Tongue (tissue), 1 donor: ENCODE measurements at regions not wholly inside any gene's neighbourhood (a gene's known extent, or its start where the extent isn't known, plus 50 kb on each side); places are given as distances from the start of the nearest gene placed in this dataset.
A peak's percentile ranks its signal among the peaks of the same experiment; 100 is the strongest.

Experiments used
- DNase-seq: peaks from one replicate; pipeline ENCODE4 v3.0.0-alpha.2; 2015

GRCh38 chr1:175894581-175894980, 151.2 kb upstream of the TNR start:
- DNase-seq: no peak

- no peak for DNase-seq
These were observed 149.8 kb upstream of the TNR start for GRCh38 chr1:175893192-175893591.

GRCh38 chr1:175892686-175893085, 149.3 kb upstream of the TNR start:
- no peak for DNase-seq

GRCh38 chr1:175891783-175892309, 148.5 kb upstream of the TNR start:
- no peak for DNase-seq

- no peak for DNase-seq
These were observed 147.6 kb upstream of the TNR start for GRCh38 chr1:175890958-175891357.

GRCh38 chr1:175889848-175890247, 146.5 kb upstream of the TNR start:
- no peak for DNase-seq

GRCh38 chr1:175888996-175889395, 145.6 kb upstream of the TNR start:
- peak; percentile 82 for DNase-seq

GRCh38 chr1:175887981-175888428, 144.6 kb upstream of the TNR start:
- DNase-seq: peak; percentile 79

- no peak for DNase-seq
These were observed 144.1 kb upstream of the TNR start for GRCh38 chr1:175887521-175887920.

- peak; percentile 29 for DNase-seq
These were observed 141.9 kb upstream of the TNR start for GRCh38 chr1:175885326-175885725.

GRCh38 chr1:175884369-175884768, 141.0 kb upstream of the TNR start:
- no peak for DNase-seq

GRCh38 chr1:175882192-175882591, 138.8 kb upstream of the TNR start:
- DNase-seq: no peak

- no peak for DNase-seq
These were observed 138.0 kb upstream of the TNR start for GRCh38 chr1:175881246-175881976.

GRCh38 chr1:175878775-175879174, 135.4 kb upstream of the TNR start:
- no peak for DNase-seq

GRCh38 chr1:175877939-175878737, 134.7 kb upstream of the TNR start:
- no peak for DNase-seq

GRCh38 chr1:175875556-175875955, 132.2 kb upstream of the TNR start:
- no peak for DNase-seq

GRCh38 chr1:175874081-175874480, 130.7 kb upstream of the TNR start:
- DNase-seq: no peak

- DNase-seq: no peak
These were observed 130.0 kb upstream of the TNR start for GRCh38 chr1:175873290-175873935.

- no peak for DNase-seq
These were observed 129.2 kb upstream of the TNR start for GRCh38 chr1:175872588-175872987.

- no peak for DNase-seq
These were observed 128.3 kb upstream of the TNR start for GRCh38 chr1:175871647-175872046.

- no peak for DNase-seq
These were observed 126.8 kb upstream of the TNR start for GRCh38 chr1:175870217-175870616.

- DNase-seq: no peak
These were observed 123.4 kb upstream of the TNR start for GRCh38 chr1:175866776-175867175.
